Chondrocyte (in vitro differentiated cells): ENCODE measurements at regions not wholly inside any gene's neighbourhood (a gene's known extent, or its start where the extent isn't known, plus 50 kb on each side); places are given as distances from the start of the nearest gene placed in this dataset.

Experiments used
- DNase-seq: peaks from one replicate; pipeline ENCODE4 v3.0.0; 2021; ENCODE audit warnings: mixed read lengths, low spot score
- H3K27ac Mint-ChIP-seq: one replicate; pipeline ENCODE4 v1.8.0; 2021; ENCODE audit warnings: mild to moderate bottlenecking, moderate library complexity, mixed read lengths; ENCODE audit not compliant: unreplicated experiment
- H3K27me3 Mint-ChIP-seq: 2 replicates; pipeline ENCODE4 v1.8.0; 2021; ENCODE audit warnings: low read depth, mixed read lengths
- H3K36me3 Mint-ChIP-seq: 2 replicates; pipeline ENCODE4 v1.8.0; 2021; ENCODE audit warnings: low read depth, mixed read lengths
- H3K4me1 Mint-ChIP-seq: 2 replicates; pipeline ENCODE4 v1.8.0; 2021; ENCODE audit warnings: low read depth, mild to moderate bottlenecking, mixed read lengths
- H3K4me3 Mint-ChIP-seq: one replicate; pipeline ENCODE4 v1.8.0; 2021; ENCODE audit warnings: mild to moderate bottlenecking, moderate library complexity, mixed read lengths; ENCODE audit not compliant: unreplicated experiment
- H3K9me3 Mint-ChIP-seq: 2 replicates; pipeline ENCODE4 v1.8.0; 2021; ENCODE audit warnings: low read depth, mixed read lengths
- TF ChIP-seq, protein P1 (sequence below): fragments of 200-600 bp; sonication (generic); IDR thresholded peaks from 2 replicates; pipeline ENCODE4 v1.5.0; 2021; ENCODE audit warnings: antibody characterized with exemption, mild to moderate bottlenecking, moderate library complexity

DNA sequence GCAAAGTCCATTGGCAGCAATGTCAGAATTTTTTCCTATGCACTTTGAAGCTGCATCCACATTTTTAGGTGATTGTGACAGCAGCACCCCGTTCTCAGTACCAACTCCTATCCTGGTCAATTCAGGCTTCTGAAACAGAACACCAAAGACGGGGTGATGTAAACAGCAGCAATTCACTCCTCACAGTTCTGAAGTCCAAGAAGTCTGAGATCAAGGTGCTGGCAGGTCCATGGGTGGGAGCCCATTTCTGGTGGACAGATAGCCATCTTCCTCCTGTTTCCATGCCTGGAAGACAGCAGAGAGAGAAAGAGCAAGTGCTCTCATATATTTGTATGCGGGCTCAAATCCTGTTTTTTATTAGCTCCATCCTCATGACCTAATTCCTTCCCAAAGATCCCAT lies 471.2 kb downstream of the BRD1 start:
- H3K4me1 Mint-ChIP-seq: peaks cover 7% of the 10 kb centered on the region
- no peaks in the 10 kb centered on the region for H3K9me3 Mint-ChIP-seq
- no peak overlapping the region for H3K27ac Mint-ChIP-seq
- H3K36me3 Mint-ChIP-seq: no peaks in the 10 kb centered on the region
- TF ChIP-seq, protein P1, sequence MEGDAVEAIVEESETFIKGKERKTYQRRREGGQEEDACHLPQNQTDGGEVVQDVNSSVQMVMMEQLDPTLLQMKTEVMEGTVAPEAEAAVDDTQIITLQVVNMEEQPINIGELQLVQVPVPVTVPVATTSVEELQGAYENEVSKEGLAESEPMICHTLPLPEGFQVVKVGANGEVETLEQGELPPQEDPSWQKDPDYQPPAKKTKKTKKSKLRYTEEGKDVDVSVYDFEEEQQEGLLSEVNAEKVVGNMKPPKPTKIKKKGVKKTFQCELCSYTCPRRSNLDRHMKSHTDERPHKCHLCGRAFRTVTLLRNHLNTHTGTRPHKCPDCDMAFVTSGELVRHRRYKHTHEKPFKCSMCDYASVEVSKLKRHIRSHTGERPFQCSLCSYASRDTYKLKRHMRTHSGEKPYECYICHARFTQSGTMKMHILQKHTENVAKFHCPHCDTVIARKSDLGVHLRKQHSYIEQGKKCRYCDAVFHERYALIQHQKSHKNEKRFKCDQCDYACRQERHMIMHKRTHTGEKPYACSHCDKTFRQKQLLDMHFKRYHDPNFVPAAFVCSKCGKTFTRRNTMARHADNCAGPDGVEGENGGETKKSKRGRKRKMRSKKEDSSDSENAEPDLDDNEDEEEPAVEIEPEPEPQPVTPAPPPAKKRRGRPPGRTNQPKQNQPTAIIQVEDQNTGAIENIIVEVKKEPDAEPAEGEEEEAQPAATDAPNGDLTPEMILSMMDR: no peak
- H3K4me3 Mint-ChIP-seq: no peak overlapping the region
- peaks cover 15% of the 10 kb centered on the region for H3K27me3 Mint-ChIP-seq
- DNase-seq: no peak

DNA sequence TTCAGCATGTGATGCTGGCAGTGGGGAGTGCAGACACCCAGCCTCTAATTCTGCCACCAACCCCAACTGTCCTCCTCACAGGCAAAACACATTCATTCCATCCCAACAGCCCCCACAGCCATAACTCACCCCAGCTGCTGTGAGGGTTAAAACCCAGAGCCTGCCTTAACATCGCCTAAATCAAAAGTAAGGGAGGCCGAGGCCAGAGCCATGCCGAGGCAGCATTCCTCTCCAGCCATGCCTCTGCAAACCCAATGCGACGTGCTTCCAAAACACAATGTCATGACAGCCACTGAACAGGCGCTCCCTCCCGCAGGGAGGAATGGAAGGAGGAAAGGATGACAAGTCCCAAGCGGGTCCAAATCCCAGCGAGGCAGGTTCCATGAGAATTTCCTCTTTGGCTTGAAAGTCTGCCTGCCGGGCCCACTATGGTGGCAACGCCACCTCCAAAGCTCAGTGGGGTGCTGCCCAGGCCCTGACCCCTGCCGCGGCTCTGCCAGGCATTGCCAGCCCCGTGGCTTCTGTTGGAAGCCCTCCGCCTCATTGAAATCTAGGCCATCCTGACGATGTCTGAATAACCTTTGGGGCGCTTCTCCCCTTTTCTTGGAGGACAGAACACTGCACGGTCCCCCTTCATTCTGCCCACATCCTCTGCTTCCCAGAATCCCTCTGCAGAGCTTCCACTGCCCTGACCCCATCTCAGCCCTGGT lies 472.3 kb downstream of the BRD1 start:
- H3K36me3 Mint-ChIP-seq: no peaks in the 10 kb centered on the region

DNA sequence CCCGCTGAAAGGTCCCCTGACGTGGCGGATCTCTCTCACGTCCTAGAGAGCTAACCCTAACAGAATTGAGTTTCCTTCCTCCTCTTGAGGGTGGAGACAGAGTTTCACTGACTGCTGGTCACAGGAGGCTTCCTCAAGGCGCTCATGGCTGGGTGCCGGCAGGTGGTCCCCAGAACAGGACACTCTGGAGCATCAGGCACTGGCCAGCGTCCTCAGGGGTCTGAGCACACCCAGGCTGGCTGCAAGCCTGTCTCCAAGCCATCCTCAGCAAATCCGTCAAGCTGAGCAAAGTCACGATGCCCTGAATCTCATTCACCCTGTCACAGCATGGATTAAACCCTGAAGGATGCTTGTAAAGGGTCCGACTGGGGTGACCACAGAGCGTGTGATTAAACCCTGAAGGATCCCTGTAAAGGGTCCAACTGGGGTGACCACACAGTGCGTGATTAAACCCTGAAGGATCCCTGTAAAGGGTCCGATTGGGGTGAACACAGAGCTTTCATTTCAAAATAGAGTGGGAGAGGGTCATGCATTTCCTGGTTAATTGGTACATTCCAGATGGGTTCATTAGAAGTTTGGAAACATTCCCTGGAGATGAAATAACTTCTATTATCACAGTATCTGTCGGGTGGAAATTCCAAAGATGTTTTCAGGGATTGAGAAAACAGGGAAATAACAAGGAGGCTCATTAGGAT lies 473.0 kb downstream of the BRD1 start:
- Mint-ChIP-seq H3K9me3 (no peaks in the 10 kb centered on the region), H3K36me3 (no peaks in the 10 kb centered on the region), H3K4me1 (peaks cover 10% of the 10 kb centered on the region), H3K4me3 (no peak overlapping the region), H3K27ac (peak overlapping the region; percentile 49), H3K27me3 (peaks cover 2% of the 10 kb centered on the region)
- no peak for DNase-seq
- TF ChIP-seq, protein P1: no peak

More for the DNA sequence above, 472.3 kb downstream of the BRD1 start:
- peaks cover 6% of the 10 kb centered on the region for H3K27me3 Mint-ChIP-seq
- peaks cover 10% of the 10 kb centered on the region for H3K4me1 Mint-ChIP-seq
- no peak for DNase-seq
- H3K9me3 Mint-ChIP-seq: no peaks in the 10 kb centered on the region
- TF ChIP-seq, protein P1: no peak
- H3K27ac Mint-ChIP-seq: no peak overlapping the region
- H3K4me3 Mint-ChIP-seq: no peak overlapping the region

DNA sequence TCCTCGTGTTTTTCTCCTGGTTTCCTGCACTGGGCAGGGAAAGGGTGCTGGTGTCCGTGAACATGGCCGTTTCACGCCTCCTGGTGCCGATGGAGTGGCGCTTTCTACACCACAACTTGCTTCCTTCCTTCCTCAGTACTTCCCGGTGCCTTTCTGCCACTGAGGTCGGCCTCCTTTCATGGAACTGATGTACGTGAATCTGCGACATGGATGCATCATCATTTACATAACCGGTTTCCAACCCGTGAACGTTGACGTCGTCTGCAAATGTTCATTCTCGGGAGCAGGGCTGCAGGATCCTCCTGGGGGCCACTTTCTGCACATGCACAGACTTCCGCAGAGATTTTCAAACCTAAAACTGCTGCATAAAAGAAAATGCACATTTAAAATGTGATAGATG lies 474.4 kb downstream of the BRD1 start:
- DNase-seq: peak; percentile 29
- Mint-ChIP-seq H3K36me3 (no peaks in the 10 kb centered on the region), H3K4me1 (peaks cover 10% of the 10 kb centered on the region), H3K4me3 (no peak overlapping the region), H3K27me3 (peaks cover 1% of the 10 kb centered on the region), H3K27ac (no peak overlapping the region), H3K9me3 (no peaks in the 10 kb centered on the region)
- TF ChIP-seq, protein P1: no peak

- Mint-ChIP-seq H3K9me3 (no peaks in the 10 kb centered on the region), H3K27ac (no peak overlapping the region), H3K27me3 (peaks cover 1% of the 10 kb centered on the region), H3K36me3 (no peaks in the 10 kb centered on the region), H3K4me3 (no peak overlapping the region), H3K4me1 (peaks cover 10% of the 10 kb centered on the region)
- DNase-seq: peak; percentile 84
- TF ChIP-seq, protein P1: no peak
Observed at GRCh38 chr22:49352361-49353169, 475.1 kb downstream of the BRD1 start.
